Left ventricle myocardium inferior (tissue), 1 donor: ENCODE measurements at regions not wholly inside any gene's neighbourhood (a gene's known extent, or its start where the extent isn't known, plus 50 kb on each side); places are given as distances from the start of the nearest gene placed in this dataset.

Experiments used
- DNase-seq: peaks from one replicate; pipeline ENCODE4 v3.0.0-alpha.2; 2020
- H3K27ac ChIP-seq: fragments of 200-600 bp; replicated peaks from 2 replicates; pipeline ENCODE4 v1.8.0; 2021
- H3K27me3 ChIP-seq: fragments of 200-600 bp; 2 replicates; pipeline ENCODE4 v1.8.0; 2021; ENCODE audit warnings: low read depth
- H3K36me3 ChIP-seq: fragments of 200-600 bp; 2 replicates; pipeline ENCODE4 v1.8.0; 2021
- H3K4me1 ChIP-seq: fragments of 200-600 bp; 2 replicates; pipeline ENCODE4 v1.8.0; 2021
- H3K4me3 ChIP-seq: fragments of 200-600 bp; 2 replicates; pipeline ENCODE4 v1.8.0; 2021; ENCODE audit warnings: mild to moderate bottlenecking, moderate library complexity
- H3K9me3 ChIP-seq: fragments of 200-600 bp; replicated peaks from 2 replicates; pipeline ENCODE4 v1.8.0; 2021
- intact Hi-C: fragments of 100-400 bp; cut with micrococcal nuclease; formaldehyde crosslinking; loops from one replicate; pipeline ENCODE4 v1.11.0; 2022
- TF ChIP-seq, protein P1 (sequence below): fragments of 200-600 bp; IDR thresholded peaks from 2 replicates; pipeline ENCODE4 v1.8.0; 2021; ENCODE audit warnings: antibody characterized with exemption, mild to moderate bottlenecking, borderline replicate concordance
- donor health status: DM: no; HTN: yes; CAD: no; lungs with severe emphysema.

DNA sequence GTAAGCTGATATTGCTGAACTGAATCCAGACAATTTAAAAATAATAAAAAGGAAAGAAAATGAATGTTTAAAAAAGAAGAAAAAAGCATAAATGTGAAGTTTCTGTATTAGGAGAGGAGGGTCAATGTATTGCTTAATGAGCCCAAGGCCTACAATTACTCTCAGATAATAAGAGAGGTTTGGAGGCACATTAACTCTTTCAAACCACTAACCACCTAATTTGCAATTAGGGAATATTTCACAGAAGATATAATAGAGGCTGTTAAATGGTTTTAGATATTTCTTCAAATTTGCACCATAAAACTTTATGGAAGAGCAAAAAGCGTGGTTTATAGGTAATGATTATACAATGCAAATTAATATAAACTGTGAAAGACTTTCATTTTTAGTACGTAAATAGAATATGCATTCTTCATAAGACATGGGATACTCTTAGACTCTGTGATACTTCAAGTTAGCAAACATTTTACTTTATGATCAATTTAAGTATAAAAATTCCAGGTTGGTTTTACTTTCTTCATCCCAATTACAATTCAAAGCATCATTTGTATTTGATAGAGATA lies 364.2 kb upstream of the GALNTL6 start:
- H3K27me3 ChIP-seq: no peaks in the 10 kb centered on the region
- no peak for DNase-seq
- no peaks in the 10 kb centered on the region for H3K36me3 ChIP-seq
- H3K4me1 ChIP-seq: no peaks in the 10 kb centered on the region
- H3K4me3 ChIP-seq: no peak overlapping the region
- no peak overlapping the region for H3K27ac ChIP-seq
- TF ChIP-seq, protein P1, sequence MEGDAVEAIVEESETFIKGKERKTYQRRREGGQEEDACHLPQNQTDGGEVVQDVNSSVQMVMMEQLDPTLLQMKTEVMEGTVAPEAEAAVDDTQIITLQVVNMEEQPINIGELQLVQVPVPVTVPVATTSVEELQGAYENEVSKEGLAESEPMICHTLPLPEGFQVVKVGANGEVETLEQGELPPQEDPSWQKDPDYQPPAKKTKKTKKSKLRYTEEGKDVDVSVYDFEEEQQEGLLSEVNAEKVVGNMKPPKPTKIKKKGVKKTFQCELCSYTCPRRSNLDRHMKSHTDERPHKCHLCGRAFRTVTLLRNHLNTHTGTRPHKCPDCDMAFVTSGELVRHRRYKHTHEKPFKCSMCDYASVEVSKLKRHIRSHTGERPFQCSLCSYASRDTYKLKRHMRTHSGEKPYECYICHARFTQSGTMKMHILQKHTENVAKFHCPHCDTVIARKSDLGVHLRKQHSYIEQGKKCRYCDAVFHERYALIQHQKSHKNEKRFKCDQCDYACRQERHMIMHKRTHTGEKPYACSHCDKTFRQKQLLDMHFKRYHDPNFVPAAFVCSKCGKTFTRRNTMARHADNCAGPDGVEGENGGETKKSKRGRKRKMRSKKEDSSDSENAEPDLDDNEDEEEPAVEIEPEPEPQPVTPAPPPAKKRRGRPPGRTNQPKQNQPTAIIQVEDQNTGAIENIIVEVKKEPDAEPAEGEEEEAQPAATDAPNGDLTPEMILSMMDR: no peak
- H3K9me3 ChIP-seq: no peaks in the 10 kb centered on the region
- intact Hi-C loops: no loop called here

- no peak overlapping the region for H3K27ac ChIP-seq
- H3K27me3 ChIP-seq: no peaks in the 10 kb centered on the region
- H3K4me3 ChIP-seq: no peak overlapping the region
- H3K9me3 ChIP-seq: no peaks in the 10 kb centered on the region
- H3K4me1 ChIP-seq: no peaks in the 10 kb centered on the region
- intact Hi-C loops: no loop called here
- TF ChIP-seq, protein P1: no peak
- H3K36me3 ChIP-seq: no peaks in the 10 kb centered on the region
- no peak for DNase-seq
Measured at GRCh38 chr4:171448358-171448757, 364.8 kb upstream of the GALNTL6 start.

DNA sequence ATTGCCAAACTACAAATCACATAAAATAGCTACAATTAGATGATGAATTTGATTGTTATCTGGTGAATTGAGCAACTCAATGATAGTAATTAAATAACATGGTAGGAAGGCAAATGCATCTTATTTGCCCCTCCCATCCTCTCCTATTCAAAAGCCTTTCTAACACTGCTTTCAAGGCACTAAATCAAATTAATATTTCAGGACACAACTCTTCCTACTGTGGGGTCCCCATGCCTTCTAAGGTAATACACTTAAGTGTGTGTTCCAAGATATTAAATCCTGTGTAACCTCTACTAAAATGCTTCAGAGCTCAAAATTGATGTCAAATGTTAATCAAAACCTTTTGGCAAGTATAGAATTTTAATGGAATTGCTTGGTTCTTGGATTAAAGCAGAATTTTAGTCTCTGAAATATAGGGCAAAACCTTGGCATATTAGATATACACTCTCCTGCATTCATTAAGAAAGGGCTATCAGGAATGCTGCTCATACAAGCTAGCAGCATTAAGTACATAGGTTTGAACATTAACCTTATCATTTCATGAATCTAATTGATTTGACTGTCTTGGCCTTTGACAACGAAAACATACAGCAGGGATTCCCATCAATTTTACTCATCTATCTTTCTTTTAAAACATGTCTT lies 371.8 kb upstream of the GALNTL6 start:
- no peak overlapping the region for H3K4me3 ChIP-seq
- no peaks in the 10 kb centered on the region for H3K9me3 ChIP-seq
- no peaks in the 10 kb centered on the region for H3K27me3 ChIP-seq
- no peak for DNase-seq
- H3K27ac ChIP-seq: no peak overlapping the region
- H3K36me3 ChIP-seq: no peaks in the 10 kb centered on the region
- intact Hi-C loops: no loop called here
- no peaks in the 10 kb centered on the region for H3K4me1 ChIP-seq
- TF ChIP-seq, protein P1: no peak

- no peaks in the 10 kb centered on the region for H3K36me3 ChIP-seq
- H3K27ac ChIP-seq: no peak overlapping the region
- intact Hi-C loops: no loop called here
- TF ChIP-seq, protein P1: no peak
- DNase-seq: no peak
- no peaks in the 10 kb centered on the region for H3K4me1 ChIP-seq
- H3K9me3 ChIP-seq: no peaks in the 10 kb centered on the region
- no peaks in the 10 kb centered on the region for H3K27me3 ChIP-seq
- no peak overlapping the region for H3K4me3 ChIP-seq
Measured at GRCh38 chr4:171433674-171434073, 379.5 kb upstream of the GALNTL6 start.

DNA sequence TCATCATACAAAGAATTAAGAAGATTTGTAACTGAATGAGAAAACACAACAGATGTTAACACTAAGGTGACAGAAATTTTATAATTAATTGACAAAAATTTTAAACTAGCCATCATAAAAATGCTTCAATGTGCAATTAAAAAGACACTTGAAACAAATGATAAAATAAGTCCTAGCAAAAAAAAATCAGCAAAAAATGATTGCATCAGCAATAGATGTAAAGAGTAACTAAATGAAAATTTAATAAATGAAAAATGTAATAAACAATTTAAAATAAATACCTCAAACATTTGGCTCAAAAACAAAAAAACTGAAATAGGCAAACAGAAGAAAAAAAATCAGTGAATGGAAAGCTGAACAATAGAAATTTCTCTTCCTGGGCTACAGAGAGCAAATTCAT lies 380.7 kb upstream of the GALNTL6 start:
- no peaks in the 10 kb centered on the region for H3K27me3 ChIP-seq
- DNase-seq: no peak
- H3K4me1 ChIP-seq: no peaks in the 10 kb centered on the region
- intact Hi-C loops: no loop called here
- TF ChIP-seq, protein P1: no peak
- H3K36me3 ChIP-seq: no peaks in the 10 kb centered on the region
- H3K4me3 ChIP-seq: no peak overlapping the region
- H3K9me3 ChIP-seq: no peaks in the 10 kb centered on the region
- H3K27ac ChIP-seq: no peak overlapping the region
